ENCODE measurements at regions not wholly inside any gene's neighbourhood (a gene's known extent, or its start where the extent isn't known, plus 50 kb on each side); places are given as distances from the start of the nearest gene placed in this dataset.

- H3K4me1 ChIP-seq (replicated peaks; ENCODE audit: insufficient read depth): peaks cover 21% of the 10 kb centered on the region
- H3K79me2 ChIP-seq (ENCODE audit: low read depth): no peaks in the 10 kb centered on the region
- ChIA-PET POLR2A (ENCODE audit: unreplicated experiment) (no interaction called here), CTCF (no interaction called here)
- no TSS peak for BruUV-seq (replicated peaks)
- peaks cover 7% of the 10 kb centered on the region for H3F3A ChIP-seq (ENCODE audit: insufficient read depth, low read depth)
- H3K27ac ChIP-seq: no peak overlapping the region
- no peaks in the 10 kb centered on the region for H3K9me2 ChIP-seq (ENCODE audit: insufficient read depth)
- DNase-seq: no peak
- H3K4me2 ChIP-seq: no peak overlapping the region
- TF ChIP-seq EZH2 (IDR thresholded peaks at IDR 0.05; ENCODE audit: low read depth) (no peak), CTCF (conservative IDR thresholded peaks at IDR 0.05) (no peak)
- peaks cover 14% of the 10 kb centered on the region for H3K9me3 ChIP-seq (ENCODE audit: insufficient read depth, low read depth)
- H3K4me3 ChIP-seq: no peak overlapping the region
- no peaks in the 10 kb centered on the region for H3K27me3 ChIP-seq (ENCODE audit: insufficient read depth, low read depth)
- no peaks in the 10 kb centered on the region for H3K36me3 ChIP-seq (ENCODE audit: low read depth)
- H2AFZ ChIP-seq: no peak overlapping the region
- intact Hi-C loops (cut with micrococcal nuclease; ENCODE audit: unreplicated experiment): loop anchor here (2.0 to 5.0 kb wide), 3 partner anchors 27 to 287 kb away; no protein-coding TSS in a partner anchor
- no peaks in the 10 kb centered on the region for H4K20me1 ChIP-seq (ENCODE audit: insufficient read depth)
Measured at GRCh38 chr6:43953794-43954310, 173.4 kb downstream of the MRPL14 start.

- ChIA-PET CTCF (no interaction called here), POLR2A (ENCODE audit: unreplicated experiment) (no interaction called here)
- no peaks in the 10 kb centered on the region for H3K27me3 ChIP-seq (ENCODE audit: insufficient read depth, low read depth)
- peaks cover 14% of the 10 kb centered on the region for H3K9me3 ChIP-seq (ENCODE audit: insufficient read depth, low read depth)
- no peaks in the 10 kb centered on the region for H4K20me1 ChIP-seq (ENCODE audit: insufficient read depth)
- TF ChIP-seq EZH2 (IDR thresholded peaks at IDR 0.05; ENCODE audit: low read depth) (no peak), CTCF (conservative IDR thresholded peaks at IDR 0.05) (no peak)
- no peak for DNase-seq
- no peaks in the 10 kb centered on the region for H3K36me3 ChIP-seq (ENCODE audit: low read depth)
- H2AFZ ChIP-seq: no peak overlapping the region
- no peaks in the 10 kb centered on the region for H3K79me2 ChIP-seq (ENCODE audit: low read depth)
- H3K27ac ChIP-seq: no peak overlapping the region
- intact Hi-C loops (cut with micrococcal nuclease; ENCODE audit: unreplicated experiment): loop anchor here (2.0 to 5.0 kb wide), 3 partner anchors 26 to 286 kb away; no protein-coding TSS in a partner anchor
- H3K4me1 ChIP-seq (replicated peaks; ENCODE audit: insufficient read depth): peaks cover 21% of the 10 kb centered on the region
- no peak overlapping the region for H3K4me2 ChIP-seq
- BruUV-seq (replicated peaks): no TSS peak
- H3F3A ChIP-seq (ENCODE audit: insufficient read depth, low read depth): peaks cover 7% of the 10 kb centered on the region
- no peak overlapping the region for H3K4me3 ChIP-seq
- H3K9me2 ChIP-seq (ENCODE audit: insufficient read depth): no peaks in the 10 kb centered on the region
Measured at GRCh38 chr6:43953256-43953655, 174.0 kb downstream of the MRPL14 start.

- Histone ChIP-seq H3K4me3 (no peak overlapping the region), H3K9me2 (ENCODE audit: insufficient read depth) (no peaks in the 10 kb centered on the region), H3K4me2 (no peak overlapping the region), H3K27ac (no peak overlapping the region), H3K27me3 (ENCODE audit: insufficient read depth, low read depth) (no peaks in the 10 kb centered on the region), H4K20me1 (ENCODE audit: insufficient read depth) (no peaks in the 10 kb centered on the region), H3K9me3 (ENCODE audit: insufficient read depth, low read depth) (peaks cover 14% of the 10 kb centered on the region), H2AFZ (no peak overlapping the region), H3K79me2 (ENCODE audit: low read depth) (no peaks in the 10 kb centered on the region), H3F3A (ENCODE audit: insufficient read depth, low read depth) (peaks cover 7% of the 10 kb centered on the region), H3K36me3 (ENCODE audit: low read depth) (no peaks in the 10 kb centered on the region), H3K4me1 (replicated peaks; ENCODE audit: insufficient read depth) (peaks cover 21% of the 10 kb centered on the region)
- TF ChIP-seq CTCF (conservative IDR thresholded peaks at IDR 0.05) (0 out of 2 replicates have a peak, but pooled peaks have one; percentile 18), EZH2 (IDR thresholded peaks at IDR 0.05; ENCODE audit: low read depth) (no peak)
- intact Hi-C loops (cut with micrococcal nuclease; ENCODE audit: unreplicated experiment): loop anchor here (2.0 to 5.0 kb wide), 3 partner anchors 26 to 285 kb away; no protein-coding TSS in a partner anchor
- DNase-seq: no peak
- ChIA-PET CTCF (no interaction called here), POLR2A (ENCODE audit: unreplicated experiment) (no interaction called here)
- BruUV-seq (replicated peaks): no TSS peak
Measured at GRCh38 chr6:43952746-43953145, 174.5 kb downstream of the MRPL14 start.

Data from PC-9 (cell line).